ENCODE measurements at regions not wholly inside any gene's neighbourhood (a gene's known extent, or its start where the extent isn't known, plus 50 kb on each side); places are given as distances from the start of the nearest gene placed in this dataset.

- H3K9me2 ChIP-seq (ENCODE audit: insufficient read depth): no peaks in the 10 kb centered on the region
- H2AFZ ChIP-seq (ENCODE audit: low read depth, low read length, poor library complexity, severe bottlenecking): no peak overlapping the region
- CTCF ChIA-PET: no interaction called here
- no peaks in the 10 kb centered on the region for H4K20me1 ChIP-seq (ENCODE audit: insufficient read depth)
- H3K27ac ChIP-seq (ENCODE audit: low read depth, low read length): no peak overlapping the region
- H3K9me3 ChIP-seq (ENCODE audit: control insufficient read depth in 1 of 2, insufficient read depth in 1 of 2, low read depth in 1 of 2, low read length in 2 of 2): no peaks in the 10 kb centered on the region
- intact Hi-C loops (cut with micrococcal nuclease): no loop called here
- H3K4me3 ChIP-seq (replicated peaks in 1 of 2; ENCODE audit: low read depth in 1 of 2, low read length in 2 of 2): no peak overlapping the region
- no peak overlapping the region for H3K9ac ChIP-seq (ENCODE audit: low read length)
- no peak for DNase-seq (ENCODE audit: low read depth, low spot score)
- no peaks in the 10 kb centered on the region for H3K36me3 ChIP-seq (ENCODE audit: control insufficient read depth in 1 of 2, insufficient read depth in 2 of 2, low read length in 2 of 2)
- no peak for TF ChIP-seq CTCF (IDR thresholded peaks at IDR 0.05 in 2 of 3, conservative IDR thresholded peaks at IDR 0.05 in 1 of 3; ENCODE audit: borderline replicate concordance in 1 of 3, insufficient read depth in 1 of 3, low read depth in 2 of 3, low read length in 2 of 3)
- RAD21 ChIA-PET (ENCODE audit: low non-redundant PET in 1 of 2, low total read pairs in 2 of 2, uncharacterized antibody in 2 of 2, unreplicated experiment in 2 of 2): no interaction called here
- no peaks in the 10 kb centered on the region for H3K79me2 ChIP-seq (ENCODE audit: insufficient read depth, low read length)
- no peaks in the 10 kb centered on the region for H3K4me1 ChIP-seq (ENCODE audit: control insufficient read depth in 1 of 2, insufficient read depth in 2 of 2, low read length in 2 of 2)
- H3K27me3 ChIP-seq (ENCODE audit: insufficient read depth, low read length): no peaks in the 10 kb centered on the region
- POLR2A ChIA-PET: no interaction called here
- H3K4me2 ChIP-seq (ENCODE audit: low read length): no peak overlapping the region
- no peak for ATAC-seq
- no TSS peak for BruUV-seq (replicated peaks)
Observed at GRCh38 chr4:100244347-100244746, 54.1 kb upstream of the DDIT4L start.
